Muscle of arm (tissue), 1 donor: ENCODE measurements at regions not wholly inside any gene's neighbourhood (a gene's known extent, or its start where the extent isn't known, plus 50 kb on each side); places are given as distances from the start of the nearest gene placed in this dataset.

Source experiments
- DNase-seq: peaks from one replicate; pipeline ENCODE4 v3.0.0-alpha.2; 2013

DNA sequence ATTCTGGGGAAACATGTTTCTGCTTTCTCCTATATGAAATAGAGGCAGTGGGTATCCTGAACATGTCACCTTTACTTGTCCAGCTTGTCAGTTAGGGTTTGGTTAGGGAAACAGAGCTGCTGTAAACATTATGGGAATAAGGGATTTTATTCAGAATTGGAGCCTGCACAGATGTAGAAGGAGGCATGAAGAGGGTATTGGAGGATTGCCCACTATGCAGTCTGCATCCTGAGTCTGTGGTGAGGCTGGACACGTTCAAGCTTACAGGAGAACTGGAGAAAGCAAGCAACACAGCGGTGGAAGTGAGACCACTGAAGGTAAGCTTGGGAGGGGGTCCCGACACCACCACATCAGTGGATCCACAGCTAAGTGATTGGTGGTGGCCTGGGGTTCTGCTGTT is 443.0 kb upstream of the TNP1 start:
- DNase-seq, result no peak

DNA sequence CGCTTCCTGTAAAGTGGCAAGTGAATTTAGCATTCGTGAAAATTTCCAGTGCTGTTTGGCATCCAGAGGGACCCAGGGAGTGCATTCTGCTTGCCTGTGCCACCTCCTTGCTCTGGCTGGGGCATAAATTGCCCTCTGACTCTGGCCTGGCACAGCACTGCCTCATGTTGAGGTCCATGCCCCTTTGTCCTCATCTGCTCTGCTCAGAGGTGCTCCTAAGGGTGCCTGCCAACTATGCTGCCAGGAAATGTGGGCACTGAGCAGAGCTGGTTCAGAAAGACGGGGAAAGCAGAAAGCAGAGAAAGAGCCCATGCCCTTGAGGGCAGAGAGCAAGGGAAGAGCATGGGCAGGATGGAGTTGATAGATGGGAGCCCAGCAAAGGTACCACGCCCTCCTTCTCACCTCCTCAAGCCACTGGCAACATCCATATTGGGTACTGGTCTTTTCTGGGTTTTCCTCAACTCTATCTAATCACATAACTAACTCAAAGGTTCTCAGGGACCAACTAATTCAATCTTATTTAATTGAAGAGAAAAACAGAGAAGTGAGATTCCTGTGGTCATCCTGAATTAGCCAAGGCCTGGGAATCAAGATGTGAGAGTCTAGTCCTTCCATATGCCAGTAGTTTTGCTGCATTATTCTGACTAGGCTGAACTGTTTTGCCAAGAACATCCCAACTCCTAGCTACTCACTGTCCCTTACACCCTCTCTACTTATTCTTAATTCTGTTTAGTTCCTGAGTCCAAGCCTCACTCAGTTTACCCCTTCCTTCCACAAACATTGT is 441.5 kb upstream of the TNP1 start:
- no peak for DNase-seq

DNA sequence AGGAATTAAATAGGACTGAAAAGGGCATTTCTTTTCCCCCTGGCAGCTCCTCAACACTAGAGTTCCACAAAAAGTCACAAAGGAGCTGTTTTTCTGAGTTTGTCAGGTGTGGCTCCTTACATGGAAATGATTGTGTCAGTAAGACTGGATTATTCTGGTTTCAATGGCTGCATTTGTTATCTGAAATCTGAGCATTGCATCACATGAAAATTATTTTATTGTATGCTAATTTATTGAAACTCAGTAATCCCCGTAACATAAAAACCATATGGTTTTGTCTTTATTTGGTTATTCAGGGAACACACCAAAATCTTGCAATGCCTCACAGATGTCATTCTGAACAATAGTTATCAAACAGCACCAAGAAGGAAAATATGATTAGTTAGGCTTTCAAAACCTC is 439.7 kb upstream of the TNP1 start:
- no peak for DNase-seq

DNA sequence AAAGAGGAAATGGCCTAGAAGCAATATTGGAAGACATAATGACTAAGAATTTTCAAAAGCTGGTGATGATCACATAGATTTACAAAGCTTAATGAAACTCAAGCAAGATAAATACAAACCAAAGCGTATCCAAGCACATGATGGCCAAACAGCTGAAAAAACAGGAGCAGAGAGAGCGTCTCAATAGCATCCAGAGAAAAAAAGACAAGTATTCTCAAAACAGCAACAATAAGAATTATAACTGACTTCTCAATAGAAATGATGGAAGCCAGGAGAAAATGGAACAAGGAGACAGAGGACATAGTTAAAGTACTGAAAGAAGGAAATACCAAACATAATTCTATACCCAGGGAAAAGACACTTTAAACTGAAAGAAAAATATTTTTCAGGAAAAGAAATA is 437.2 kb upstream of the TNP1 start:
- DNase-seq, result no peak

DNA sequence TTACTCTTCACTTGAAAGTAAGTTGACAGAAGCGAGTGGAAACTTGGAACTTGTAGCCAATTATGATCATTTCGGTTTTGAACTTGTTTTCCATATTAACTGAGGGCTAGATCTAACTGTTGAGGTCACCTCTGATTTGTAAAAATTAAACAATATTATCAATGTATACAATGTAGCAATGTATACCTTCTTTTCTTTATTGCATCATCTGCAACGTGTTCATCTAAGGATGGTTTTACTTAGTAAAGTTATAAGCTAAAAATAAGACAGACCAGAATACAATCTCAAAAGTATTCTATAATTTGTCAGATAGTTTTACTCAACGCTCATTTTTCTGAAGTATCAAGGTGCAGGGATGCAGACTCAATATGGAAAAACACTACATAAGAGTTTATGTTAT is 435.0 kb upstream of the TNP1 start:
- no peak for DNase-seq

DNA sequence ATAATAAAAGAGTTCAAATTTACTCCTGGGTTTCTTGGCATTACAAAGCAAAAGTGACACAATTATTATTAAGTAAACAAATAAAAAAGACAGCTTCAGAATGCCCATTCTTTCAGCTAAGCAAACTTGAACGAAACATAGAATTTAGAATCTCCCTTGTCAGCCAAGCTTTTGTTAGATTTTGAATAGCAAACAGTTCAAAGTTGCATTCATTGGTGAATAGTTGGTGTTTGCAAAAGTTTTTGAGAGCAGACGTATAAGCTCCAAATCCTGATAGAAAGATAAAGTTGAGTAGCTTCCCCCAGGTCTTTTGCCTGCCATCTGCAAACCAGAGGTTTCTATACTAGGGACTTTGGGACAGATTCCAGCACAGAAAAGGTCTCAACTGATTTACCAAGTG is 434.3 kb upstream of the TNP1 start:
- DNase-seq, result no peak

DNA sequence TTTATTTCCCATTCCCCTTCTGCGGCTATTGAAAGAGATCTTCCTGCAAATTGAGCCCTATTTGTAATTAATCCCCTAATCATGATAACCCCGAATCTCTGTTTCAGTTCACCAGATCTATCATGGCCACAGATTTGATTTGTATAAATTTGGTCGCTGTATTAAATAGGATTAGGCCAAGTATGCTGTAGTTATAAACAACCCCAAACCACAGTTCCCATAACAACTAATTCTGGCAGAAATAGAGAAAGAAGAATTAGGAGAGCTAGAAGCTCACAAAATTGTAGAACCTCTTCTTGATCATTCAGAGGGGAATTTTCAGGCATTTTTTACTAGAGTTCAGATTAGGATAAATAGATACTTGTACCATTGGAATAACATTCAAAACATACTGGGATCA is 433.7 kb upstream of the TNP1 start:
- no peak for DNase-seq

DNA sequence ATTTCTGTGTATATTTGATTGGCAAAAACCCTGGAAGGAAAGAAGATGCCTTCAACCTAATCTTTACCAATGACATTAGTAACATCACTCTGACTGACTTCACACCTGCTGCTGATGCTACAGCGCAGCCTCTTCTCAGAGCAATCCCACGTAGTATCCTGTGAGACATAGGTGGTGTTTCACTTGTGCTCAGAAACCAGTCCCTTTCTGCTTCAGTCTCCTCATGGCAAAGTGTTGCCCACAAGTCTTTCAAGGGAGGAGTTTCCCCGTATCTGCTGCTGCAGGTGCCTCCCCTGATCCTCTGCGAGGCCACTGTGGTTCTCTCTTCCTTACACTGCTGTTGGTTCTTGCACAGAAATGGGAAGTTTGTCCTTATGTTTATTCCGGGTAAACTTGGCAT is 433.2 kb upstream of the TNP1 start:
- DNase-seq, result no peak

DNA sequence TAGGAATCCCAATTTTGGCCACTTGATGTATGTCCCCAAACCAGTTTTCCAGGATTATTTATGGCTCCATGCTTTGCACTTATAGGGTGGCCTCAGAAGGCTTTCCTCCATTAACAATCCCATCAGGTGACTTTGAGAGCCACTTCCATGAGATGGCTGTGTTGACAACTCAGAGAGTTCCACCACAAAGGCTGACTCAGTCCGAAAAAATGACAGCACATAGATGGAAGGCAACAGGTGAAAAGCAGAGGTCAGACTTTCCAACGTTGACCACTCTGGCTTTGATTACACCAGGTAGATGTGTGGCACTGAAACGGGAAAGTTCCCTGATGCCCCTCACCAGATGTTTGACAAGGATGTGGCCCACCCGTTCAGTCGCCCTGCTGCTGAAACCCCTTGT is 431.4 kb upstream of the TNP1 start:
- no peak for DNase-seq

DNA sequence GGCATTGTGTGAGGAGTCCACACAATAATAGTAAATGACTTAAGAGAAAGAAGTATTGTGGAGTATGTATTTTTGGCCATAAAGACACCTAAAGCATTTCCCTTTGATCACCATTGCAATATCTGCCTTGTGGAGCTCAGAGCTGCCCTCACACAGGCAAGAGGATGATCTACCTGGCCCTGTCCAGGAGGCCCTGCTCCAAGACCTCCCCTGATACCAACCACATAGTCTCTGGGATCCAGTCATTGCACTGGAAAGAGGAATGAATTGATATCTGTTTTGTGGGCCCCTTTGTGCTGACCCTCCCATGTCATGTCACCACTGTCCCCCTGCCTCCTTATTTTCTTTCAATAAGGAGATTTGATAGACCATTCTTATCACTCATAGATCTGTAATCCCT is 430.6 kb upstream of the TNP1 start:
- DNase-seq, result no peak

DNA sequence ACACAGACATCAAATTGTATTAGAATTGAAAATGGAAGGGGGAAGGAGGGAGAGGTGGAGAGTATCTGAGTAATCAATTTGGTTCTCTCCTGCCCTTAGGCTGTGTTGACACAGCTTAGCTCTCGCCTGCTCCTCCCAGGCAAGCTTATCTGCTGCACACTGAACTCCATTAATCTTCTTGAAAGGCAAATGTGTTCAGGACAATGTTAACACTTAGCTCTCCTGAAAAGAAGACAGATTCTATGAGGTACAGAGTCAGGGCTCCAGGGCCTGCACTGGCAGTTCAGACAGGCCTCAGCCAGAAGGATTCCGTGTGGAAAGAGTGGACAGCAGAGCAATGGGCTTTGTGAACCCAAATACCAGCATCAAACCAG is 430.0 kb upstream of the TNP1 start:
- DNase-seq, result no peak

DNA sequence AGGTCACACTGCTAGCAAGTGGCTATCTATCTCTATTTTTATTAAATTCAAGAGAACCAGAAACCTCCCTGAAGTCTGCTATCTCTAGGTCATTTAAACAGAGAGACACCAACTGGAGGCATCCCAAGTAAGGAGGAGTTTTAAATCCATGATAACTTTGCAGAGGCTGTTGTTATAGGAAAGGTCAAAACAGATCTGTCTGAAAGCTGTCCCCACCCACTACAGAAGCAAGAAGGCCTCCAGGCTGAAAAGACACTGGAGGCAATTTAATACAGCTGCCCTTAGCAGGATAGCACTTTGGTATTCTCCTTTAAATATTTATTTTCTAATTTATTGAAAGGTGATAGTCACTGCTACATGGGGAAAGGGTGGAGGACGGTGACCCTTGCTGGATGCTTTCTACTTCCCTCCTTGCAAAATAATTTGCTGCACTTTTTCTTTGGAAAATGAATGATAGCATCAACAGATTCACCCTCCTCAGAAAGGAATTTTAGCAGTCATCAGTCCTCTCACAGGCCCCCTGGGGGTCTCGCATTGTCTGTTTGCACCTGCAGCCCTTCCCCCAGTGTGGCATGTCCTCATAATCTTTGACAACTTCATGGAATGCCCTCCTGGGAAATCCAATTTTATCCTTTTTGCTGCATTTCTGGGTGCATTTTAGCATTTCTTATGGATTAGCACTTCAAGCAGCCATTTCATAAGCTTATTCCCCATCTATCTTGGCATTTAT is 429.5 kb upstream of the TNP1 start:
- DNase-seq, result no peak

DNA sequence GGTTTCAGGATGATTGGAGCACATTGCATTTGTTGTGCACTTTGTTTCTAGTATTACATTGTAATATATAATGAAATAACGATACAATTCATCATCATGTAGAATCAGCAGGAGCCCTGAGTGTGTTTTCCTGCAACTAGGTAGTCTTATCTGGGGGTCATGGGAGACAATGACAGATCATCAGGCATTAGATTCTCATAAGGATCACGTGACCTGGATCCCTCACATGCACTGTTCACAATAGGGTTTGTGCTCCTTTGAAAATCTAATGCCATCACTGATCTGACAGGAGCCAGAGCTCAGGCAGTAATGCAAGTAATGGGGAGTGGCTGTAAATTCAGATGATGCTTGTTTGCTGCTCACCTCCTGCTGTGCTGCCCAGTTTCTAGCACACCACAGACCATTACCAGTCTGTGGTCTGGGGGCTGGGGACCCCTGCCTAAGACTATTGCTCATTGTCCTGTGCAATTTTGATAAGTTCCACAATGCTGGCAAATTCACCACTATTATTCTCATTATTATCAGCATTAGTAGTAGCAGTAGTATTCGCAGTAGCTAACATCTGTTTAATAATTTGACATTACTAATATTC is 428.7 kb upstream of the TNP1 start:
- DNase-seq, result no peak

DNA sequence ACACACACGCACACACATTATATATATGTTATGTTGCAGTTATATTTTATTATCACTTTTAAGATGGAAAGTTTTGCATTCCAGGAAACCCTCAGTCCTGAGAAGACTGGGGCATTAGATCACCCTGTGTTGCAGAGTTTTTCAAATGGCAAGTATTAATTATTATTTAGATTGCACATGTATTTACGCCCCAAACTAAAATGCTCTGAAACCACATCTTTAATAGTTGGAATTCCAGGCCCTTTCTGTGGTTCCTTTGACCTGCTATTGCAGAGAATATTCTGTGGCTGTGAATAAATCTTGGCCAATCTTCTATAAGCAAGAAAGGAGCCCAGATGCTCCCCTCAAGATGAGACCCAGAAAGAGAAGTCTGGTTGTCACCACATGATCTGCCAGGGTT is 427.0 kb upstream of the TNP1 start:
- DNase-seq, result no peak

DNA sequence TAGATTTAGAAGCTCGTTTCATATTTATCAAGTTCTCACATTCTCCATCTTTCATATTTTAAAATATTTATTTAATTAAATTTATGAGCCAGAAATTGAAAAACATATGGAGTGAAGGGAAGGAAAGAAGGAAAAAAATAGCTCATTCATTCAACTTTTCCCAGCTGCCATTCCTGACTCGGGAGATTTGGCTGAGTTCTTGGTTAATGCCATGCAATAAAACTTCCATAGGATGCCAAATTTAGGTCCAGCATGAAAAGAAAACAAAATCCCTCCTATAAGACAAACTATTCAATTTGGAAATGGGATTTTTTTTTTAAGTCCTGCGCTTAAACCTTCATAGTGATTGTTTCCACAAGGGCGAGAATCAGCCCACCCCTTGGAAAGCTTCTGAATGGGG is 426.1 kb upstream of the TNP1 start:
- DNase-seq, result no peak

DNA sequence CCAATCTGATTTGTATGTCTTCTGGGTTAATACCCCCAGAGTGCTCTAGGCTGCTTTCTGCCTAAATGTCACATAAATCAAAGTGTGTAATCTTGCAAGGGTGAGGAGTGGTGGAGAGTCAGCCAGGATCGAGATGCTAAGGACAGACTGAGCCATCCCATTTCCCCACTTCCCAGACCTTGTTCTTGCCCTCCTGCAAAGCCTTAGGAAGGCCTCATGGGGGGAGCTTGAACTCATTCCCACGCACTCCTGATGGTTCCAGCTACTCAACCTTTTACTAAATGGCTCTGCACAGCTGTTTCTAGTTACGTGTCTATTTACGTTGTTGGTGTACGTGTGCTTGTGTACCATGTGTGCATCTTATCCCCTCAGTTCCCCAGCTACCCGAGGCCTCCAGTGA is 423.6 kb upstream of the TNP1 start:
- DNase-seq, result no peak

DNA sequence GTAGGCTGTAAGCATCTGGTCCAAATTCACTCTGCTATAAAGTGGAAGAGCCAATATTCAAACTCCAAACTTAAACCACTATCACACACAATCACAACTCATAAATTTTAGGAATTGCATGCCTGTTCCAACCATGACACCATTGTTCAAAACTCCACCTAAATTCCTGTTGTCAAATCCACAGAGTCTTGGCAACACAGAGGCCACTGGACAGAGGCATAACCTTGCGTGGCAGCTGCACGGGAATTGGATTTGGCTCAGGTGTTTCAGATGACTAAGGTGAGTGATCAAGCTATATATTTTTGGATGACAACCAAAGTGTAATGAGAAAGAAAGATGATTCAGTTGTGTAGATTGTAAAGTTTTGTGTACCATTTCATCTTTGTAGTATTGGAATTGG is 422.7 kb upstream of the TNP1 start:
- DNase-seq, result no peak

DNA sequence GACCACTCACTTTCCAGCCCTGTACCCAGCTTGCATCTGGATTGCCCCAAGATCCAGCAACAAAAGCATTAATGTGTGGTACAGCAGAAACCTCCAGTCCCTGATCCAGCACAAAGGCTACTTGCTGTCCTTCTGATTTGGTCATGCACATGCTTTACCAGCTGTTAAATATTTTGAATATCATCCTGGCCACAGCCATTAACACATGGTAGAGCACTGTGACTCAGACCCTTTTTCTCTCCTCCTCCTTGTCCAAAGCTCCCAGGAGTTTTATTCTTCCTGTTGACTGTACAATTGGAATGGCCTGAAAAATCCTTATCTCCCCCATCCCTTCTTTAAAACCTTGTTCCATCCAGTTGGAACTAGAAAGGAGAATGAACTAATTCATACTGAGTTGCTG is 419.7 kb upstream of the TNP1 start:
- no peak for DNase-seq

DNA sequence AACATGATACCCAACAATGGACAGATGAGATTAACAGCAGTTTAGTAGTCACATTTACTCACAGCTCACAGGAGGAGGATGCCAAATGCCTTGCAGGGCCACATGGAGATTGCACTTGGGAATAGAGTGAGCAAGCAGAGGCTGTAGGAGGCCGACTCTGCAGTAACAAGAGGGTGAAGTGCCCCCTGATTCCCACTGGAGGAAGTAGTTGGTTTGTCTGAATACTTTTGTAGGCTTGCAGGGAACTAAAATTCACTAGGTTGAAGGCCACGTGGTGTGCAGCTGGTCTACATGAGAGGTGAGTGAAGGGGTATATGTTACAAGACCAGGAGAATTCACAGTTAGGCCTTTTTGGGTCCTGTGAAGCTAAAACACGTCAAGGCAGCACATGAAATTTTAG is 419.3 kb upstream of the TNP1 start:
- DNase-seq, result no peak

DNA sequence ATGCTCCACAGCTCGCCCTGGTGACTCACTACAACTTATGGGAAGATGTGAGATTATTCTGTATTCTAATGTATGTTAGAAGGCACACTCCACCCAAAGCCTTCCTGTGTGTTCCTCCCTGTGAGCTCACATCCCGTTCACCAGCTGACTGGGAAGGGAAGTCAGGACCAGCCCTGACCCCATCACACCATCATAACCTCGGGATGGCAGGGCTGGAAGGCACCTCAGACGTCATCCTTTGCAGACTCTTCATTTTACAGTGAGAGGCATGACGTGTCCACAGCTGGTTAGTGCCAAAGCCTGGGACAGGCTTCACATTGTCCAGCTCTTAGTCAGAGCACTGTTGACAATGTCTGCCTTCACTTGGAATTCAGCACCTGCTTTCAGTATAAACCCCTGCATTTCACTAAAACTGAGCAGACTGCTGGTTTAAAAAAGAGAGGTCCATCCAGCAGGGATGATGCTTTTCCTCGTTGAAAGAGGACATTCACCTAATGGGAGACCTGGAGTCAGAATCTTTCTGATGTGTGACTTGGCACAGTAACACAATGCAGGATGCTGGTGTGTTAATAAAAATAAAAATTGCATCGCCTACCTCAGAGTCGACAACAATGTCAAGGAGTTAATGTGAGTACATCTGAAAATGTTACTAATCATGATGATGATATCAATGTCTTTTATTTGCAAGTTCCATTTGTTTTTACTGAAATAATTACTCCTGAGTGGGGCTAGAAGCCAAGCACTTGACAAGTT is 418.0 kb upstream of the TNP1 start:
- no peak for DNase-seq

DNA sequence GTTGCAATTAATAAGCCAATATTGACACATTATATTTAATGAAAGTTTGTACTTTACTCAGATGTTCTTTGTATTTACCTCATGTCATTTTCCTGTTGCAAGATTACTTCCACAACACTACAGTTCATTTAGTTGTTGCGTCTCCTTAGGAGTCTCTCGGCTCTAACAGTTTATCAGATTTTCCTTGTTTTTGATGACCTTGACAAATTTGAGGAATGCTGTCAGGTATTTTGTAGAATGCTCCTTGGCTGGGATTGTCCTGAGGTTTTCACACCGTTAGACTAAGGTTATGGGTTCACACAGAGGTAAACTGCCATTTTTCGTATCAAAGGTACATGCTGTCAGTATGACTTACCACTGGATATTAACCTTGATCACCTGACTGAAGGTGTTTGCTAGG is 416.6 kb upstream of the TNP1 start:
- no peak for DNase-seq

DNA sequence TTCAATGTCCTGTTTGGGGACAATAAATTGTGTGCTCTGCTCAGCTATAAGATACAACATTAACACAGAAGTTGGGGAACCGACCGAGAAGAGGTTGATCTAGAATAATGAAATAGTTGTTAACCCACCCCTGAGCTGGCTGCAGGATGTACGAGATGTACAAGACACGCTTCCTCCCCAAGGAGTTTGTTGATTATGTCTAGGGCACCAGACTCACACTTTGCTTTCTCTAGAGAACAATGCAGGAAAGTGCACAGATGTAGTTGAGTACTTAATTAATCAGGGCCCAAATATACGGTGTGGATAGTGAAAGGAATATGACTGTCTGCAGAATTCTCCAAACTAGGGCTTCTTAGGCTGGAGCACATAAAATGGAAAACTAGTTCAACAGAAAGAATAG is 415.2 kb upstream of the TNP1 start:
- DNase-seq, result no peak

DNA sequence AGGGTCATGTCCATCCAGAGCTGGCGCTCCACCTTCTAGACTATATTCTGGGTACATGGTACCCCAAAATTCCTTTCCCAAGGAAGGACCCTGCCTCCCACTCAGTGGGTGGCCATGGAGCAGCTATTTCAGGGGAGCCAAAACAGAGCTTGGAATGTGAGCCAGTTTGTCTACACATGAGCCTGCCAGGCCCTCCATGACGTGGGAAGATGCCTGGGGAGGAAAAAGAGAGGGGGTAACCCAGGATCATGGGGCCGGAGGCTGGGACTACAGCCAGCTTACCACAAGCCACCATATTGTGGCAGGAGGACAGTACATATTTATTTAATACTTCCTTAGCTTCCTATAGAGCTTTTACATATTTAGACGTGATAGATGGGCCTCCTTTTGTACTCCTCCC is 414.7 kb upstream of the TNP1 start:
- no peak for DNase-seq
